WTC11 (cell line): ENCODE measurements at regions not wholly inside any gene's neighbourhood (a gene's known extent, or its start where the extent isn't known, plus 50 kb on each side); places are given as distances from the start of the nearest gene placed in this dataset.

Experiments used
- ATAC-seq: fragments of 200-7000 bp; cut with Tn5 transposase; 2 replicates; pipeline ENCODE4 v1.10.0; 2021; ENCODE audit warnings: mild to moderate bottlenecking, moderate library complexity
- CTCF ChIA-PET: fragments of 300-600 bp; sonication (Branson Sonifier 250); formaldehyde crosslinking; loops from one replicate; lab custom pipeline; 2021; ENCODE audit warnings: antibody characterized with exemption; lab: Charles Lee
- POLR2A ChIA-PET: fragments of 350-600 bp; sonication (Branson Sonifier 250); formaldehyde crosslinking; loops from one replicate; lab custom pipeline; 2021; ENCODE audit warnings: antibody characterized with exemption; lab: Charles Lee
- DNase-seq: peaks from one replicate; pipeline ENCODE4 v3.0.0; 2021; ENCODE audit warnings: low spot score
- H3K27ac Mint-ChIP-seq: 2 replicates; pipeline ENCODE4 v1.8.0; 2021; ENCODE audit warnings: mixed read lengths
- H3K27me3 Mint-ChIP-seq: 2 replicates; pipeline ENCODE4 v1.8.0; 2021; ENCODE audit warnings: low read depth, mild to moderate bottlenecking, moderate library complexity, mixed read lengths
- H3K36me3 Mint-ChIP-seq: 2 replicates; pipeline ENCODE4 v1.8.0; 2021; ENCODE audit warnings: mixed read lengths
- H3K4me1 Mint-ChIP-seq: 2 replicates; pipeline ENCODE4 v1.8.0; 2022; ENCODE audit warnings: mixed read lengths
- H3K4me3 Mint-ChIP-seq: 2 replicates; pipeline ENCODE4 v1.8.0; 2021; ENCODE audit warnings: mild to moderate bottlenecking, moderate library complexity, mixed read lengths
- H3K9me3 Mint-ChIP-seq: 2 replicates; pipeline ENCODE4 v1.8.0; 2021; ENCODE audit warnings: mixed read lengths
- ATF1 ChIP-seq: sonication (generic); formaldehyde crosslinking; IDR thresholded peaks from 2 replicates; pipeline ENCODE4 v1.8.1; 2023; ENCODE audit warnings: mild to moderate bottlenecking, moderate library complexity, missing genetic modification reagents
- CREM ChIP-seq: sonication (generic); formaldehyde crosslinking; IDR thresholded peaks from 2 replicates; pipeline ENCODE4 v1.8.1; 2022; ENCODE audit warnings: mild to moderate bottlenecking, missing genetic modification reagents, moderate library complexity
- FOXP1 ChIP-seq: sonication (generic); formaldehyde crosslinking; IDR thresholded peaks from 2 replicates; pipeline ENCODE4 v1.8.0; 2022; ENCODE audit warnings: missing genetic modification reagents, mild to moderate bottlenecking, moderate library complexity, borderline replicate concordance
- GTF2I ChIP-seq: fragments of 250-450 bp; sonication (Bioruptor Pico); conservative IDR thresholded peaks from 2 replicates; pipeline ENCODE4 v1.4.0; 2021; ENCODE audit warnings: mild to moderate bottlenecking
- HMGA2 ChIP-seq: fragments of 250-450 bp; sonication (Bioruptor Pico); IDR thresholded peaks from 2 replicates; pipeline ENCODE4 v1.4.0; 2021; ENCODE audit warnings: mild to moderate bottlenecking, moderate library complexity
- JAZF1 ChIP-seq: fragments of 250-450 bp; sonication (Bioruptor Pico); IDR thresholded peaks from 2 replicates; pipeline ENCODE4 v1.9.0; 2021; ENCODE audit warnings: moderate library complexity, mild to moderate bottlenecking, inconsistent platforms
- NFE2L1 ChIP-seq: sonication (generic); formaldehyde crosslinking; IDR thresholded peaks from 2 replicates; pipeline ENCODE4 v1.8.1; 2023; ENCODE audit warnings: missing genetic modification reagents
- SMAD4 ChIP-seq: sonication (generic); formaldehyde crosslinking; IDR thresholded peaks from 2 replicates; pipeline ENCODE4 v1.8.0; 2022; ENCODE audit warnings: mild to moderate bottlenecking, missing genetic modification reagents
- SOX15 ChIP-seq: fragments of 250-450 bp; sonication (Bioruptor Pico); IDR thresholded peaks from 2 replicates; pipeline ENCODE4 v1.9.0; 2021; ENCODE audit warnings: mild to moderate bottlenecking
- TEAD1 ChIP-seq: sonication (generic); formaldehyde crosslinking; IDR thresholded peaks from 2 replicates; pipeline ENCODE4 v1.8.0; 2022; ENCODE audit warnings: mild to moderate bottlenecking, missing genetic modification reagents
- TEAD4 ChIP-seq: sonication (generic); formaldehyde crosslinking; IDR thresholded peaks from 2 replicates; pipeline ENCODE4 v1.8.0; 2022; ENCODE audit warnings: mild to moderate bottlenecking, missing genetic modification reagents
- TP53 ChIP-seq: sonication (generic); formaldehyde crosslinking; IDR thresholded peaks from 2 replicates; pipeline ENCODE4 v1.8.1; 2023; ENCODE audit warnings: mild to moderate bottlenecking, missing genetic modification reagents
- ZNF671 ChIP-seq: fragments of 250-450 bp; sonication (Bioruptor Pico); IDR thresholded peaks from 2 replicates; pipeline ENCODE4 v1.8.0; 2021; ENCODE audit warnings: mild to moderate bottlenecking
- TF ChIP-seq, protein P1 (sequence below): sonication (generic); formaldehyde crosslinking; IDR thresholded peaks from 2 replicates; pipeline ENCODE4 v1.8.0; 2022; ENCODE audit warnings: missing genetic modification reagents
- TF ChIP-seq, protein P2 (sequence below): sonication (generic); formaldehyde crosslinking; IDR thresholded peaks from 2 replicates; pipeline ENCODE4 v1.8.1; 2022; ENCODE audit warnings: missing genetic modification reagents, borderline replicate concordance
- TF ChIP-seq, protein P3 (sequence below): sonication (generic); formaldehyde crosslinking; IDR thresholded peaks from 2 replicates; pipeline ENCODE4 v1.8.1; 2023; ENCODE audit warnings: mild to moderate bottlenecking, missing genetic modification reagents, moderate library complexity
- TF ChIP-seq, protein P4 (sequence below): sonication (generic); formaldehyde crosslinking; IDR thresholded peaks from 2 replicates; pipeline ENCODE4 v1.8.1; 2022; ENCODE audit warnings: mild to moderate bottlenecking, missing genetic modification reagents, moderate library complexity, borderline replicate concordance
- TF ChIP-seq, protein P5 (sequence below): sonication (generic); formaldehyde crosslinking; IDR thresholded peaks from 2 replicates; pipeline ENCODE4 v1.8.0; 2023; ENCODE audit warnings: missing genetic modification reagents, mild to moderate bottlenecking, borderline replicate concordance

DNA sequence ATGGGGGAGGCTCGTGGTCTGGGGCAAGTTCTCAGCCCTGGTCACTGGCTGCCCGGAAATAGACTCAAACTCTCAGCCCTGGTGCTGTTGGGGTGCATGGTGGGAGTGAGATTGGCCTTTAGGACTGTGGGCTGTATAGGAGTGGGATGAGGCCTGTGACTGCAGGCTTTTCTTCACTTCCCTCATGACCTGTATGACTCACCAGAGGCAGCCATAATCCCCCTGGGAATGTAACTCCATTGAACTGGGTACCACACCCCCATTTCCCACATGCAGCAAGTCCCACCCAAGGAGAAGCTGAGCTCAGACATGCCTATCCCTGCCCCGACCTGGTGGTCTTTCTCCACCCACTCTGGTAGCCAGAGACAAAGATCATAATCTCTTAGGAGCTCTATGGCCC is 177.7 kb upstream of the OSR1 start (continued):
- TF ChIP-seq, protein P1, sequence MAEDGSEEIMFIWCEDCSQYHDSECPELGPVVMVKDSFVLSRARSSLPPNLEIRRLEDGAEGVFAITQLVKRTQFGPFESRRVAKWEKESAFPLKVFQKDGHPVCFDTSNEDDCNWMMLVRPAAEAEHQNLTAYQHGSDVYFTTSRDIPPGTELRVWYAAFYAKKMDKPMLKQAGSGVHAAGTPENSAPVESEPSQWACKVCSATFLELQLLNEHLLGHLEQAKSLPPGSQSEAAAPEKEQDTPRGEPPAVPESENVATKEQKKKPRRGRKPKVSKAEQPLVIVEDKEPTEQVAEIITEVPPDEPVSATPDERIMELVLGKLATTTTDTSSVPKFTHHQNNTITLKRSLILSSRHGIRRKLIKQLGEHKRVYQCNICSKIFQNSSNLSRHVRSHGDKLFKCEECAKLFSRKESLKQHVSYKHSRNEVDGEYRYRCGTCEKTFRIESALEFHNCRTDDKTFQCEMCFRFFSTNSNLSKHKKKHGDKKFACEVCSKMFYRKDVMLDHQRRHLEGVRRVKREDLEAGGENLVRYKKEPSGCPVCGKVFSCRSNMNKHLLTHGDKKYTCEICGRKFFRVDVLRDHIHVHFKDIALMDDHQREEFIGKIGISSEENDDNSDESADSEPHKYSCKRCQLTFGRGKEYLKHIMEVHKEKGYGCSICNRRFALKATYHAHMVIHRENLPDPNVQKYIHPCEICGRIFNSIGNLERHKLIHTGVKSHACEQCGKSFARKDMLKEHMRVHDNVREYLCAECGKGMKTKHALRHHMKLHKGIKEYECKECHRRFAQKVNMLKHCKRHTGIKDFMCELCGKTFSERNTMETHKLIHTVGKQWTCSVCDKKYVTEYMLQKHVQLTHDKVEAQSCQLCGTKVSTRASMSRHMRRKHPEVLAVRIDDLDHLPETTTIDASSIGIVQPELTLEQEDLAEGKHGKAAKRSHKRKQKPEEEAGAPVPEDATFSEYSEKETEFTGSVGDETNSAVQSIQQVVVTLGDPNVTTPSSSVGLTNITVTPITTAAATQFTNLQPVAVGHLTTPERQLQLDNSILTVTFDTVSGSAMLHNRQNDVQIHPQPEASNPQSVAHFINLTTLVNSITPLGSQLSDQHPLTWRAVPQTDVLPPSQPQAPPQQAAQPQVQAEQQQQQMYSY (CRISPR knock-in tag) = no peak
- TF ChIP-seq, protein P2, sequence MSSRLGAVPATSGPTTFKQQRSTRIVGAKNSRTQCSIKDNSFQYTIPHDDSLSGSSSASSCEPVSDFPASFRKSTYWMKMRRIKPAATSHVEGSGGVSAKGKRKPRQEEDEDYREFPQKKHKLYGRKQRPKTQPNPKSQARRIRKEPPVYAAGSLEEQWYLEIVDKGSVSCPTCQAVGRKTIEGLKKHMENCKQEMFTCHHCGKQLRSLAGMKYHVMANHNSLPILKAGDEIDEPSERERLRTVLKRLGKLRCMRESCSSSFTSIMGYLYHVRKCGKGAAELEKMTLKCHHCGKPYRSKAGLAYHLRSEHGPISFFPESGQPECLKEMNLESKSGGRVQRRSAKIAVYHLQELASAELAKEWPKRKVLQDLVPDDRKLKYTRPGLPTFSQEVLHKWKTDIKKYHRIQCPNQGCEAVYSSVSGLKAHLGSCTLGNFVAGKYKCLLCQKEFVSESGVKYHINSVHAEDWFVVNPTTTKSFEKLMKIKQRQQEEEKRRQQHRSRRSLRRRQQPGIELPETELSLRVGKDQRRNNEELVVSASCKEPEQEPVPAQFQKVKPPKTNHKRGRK (CRISPR knock-in tag) = no peak

DNA sequence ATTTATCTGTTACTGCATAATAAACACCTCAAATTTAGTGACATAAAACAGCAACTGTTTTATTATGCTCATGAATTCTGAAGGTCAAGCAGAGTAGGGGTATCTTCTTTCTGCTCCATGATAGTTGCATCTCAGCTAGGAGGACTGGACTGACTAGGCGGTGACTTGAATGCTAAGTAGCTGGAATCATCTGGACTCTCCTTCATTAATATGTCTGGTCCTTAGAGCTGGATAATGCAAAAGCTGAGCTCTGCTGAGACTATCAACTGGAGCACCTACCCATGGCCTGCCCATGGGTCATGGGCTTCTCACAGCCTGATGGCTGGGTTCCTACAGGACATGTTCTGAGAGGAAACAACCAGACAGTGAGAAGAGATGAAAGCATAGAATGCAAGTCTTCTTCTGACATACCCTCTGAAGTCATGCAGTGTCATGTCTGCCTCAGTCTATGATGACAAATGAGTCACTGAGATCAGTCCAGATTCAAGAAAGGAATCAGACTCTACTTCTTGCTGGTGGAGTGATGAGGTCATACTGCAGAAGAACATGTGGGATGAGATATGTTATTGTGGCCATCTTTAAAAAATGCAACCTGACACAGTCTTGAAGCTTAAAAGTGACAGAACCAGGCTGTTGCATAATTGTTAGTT is 174.2 kb upstream of the OSR1 start:
- ATAC-seq (no peak), DNase-seq (no peak)
- H3K27me3 Mint-ChIP-seq = no peaks in the 10 kb centered on the region; the same call in 1 of the 2 replicates
- CTCF ChIA-PET = no interaction called here
- TF ChIP-seq SOX15 (CRISPR knock-in tag) (no peak), TP53 (CRISPR knock-in tag) (no peak), ATF1 (CRISPR knock-in tag) (no peak), GTF2I (CRISPR knock-in tag) (no peak), TEAD1 (CRISPR knock-in tag) (no peak), CREM (CRISPR knock-in tag) (no peak), ZNF671 (CRISPR knock-in tag) (no peak), TEAD4 (CRISPR knock-in tag) (no peak), SMAD4 (CRISPR knock-in tag) (no peak), FOXP1 (no peak), JAZF1 (CRISPR knock-in tag) (no peak), NFE2L1 (CRISPR knock-in tag) (no peak), HMGA2 (CRISPR knock-in tag) (no peak)
- TF ChIP-seq, protein P1 (CRISPR knock-in tag) = no peak
- TF ChIP-seq, protein P3, sequence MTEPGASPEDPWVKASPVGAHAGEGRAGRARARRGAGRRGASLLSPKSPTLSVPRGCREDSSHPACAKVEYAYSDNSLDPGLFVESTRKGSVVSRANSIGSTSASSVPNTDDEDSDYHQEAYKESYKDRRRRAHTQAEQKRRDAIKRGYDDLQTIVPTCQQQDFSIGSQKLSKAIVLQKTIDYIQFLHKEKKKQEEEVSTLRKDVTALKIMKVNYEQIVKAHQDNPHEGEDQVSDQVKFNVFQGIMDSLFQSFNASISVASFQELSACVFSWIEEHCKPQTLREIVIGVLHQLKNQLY (CRISPR knock-in tag) = no peak
- TF ChIP-seq, protein P4, sequence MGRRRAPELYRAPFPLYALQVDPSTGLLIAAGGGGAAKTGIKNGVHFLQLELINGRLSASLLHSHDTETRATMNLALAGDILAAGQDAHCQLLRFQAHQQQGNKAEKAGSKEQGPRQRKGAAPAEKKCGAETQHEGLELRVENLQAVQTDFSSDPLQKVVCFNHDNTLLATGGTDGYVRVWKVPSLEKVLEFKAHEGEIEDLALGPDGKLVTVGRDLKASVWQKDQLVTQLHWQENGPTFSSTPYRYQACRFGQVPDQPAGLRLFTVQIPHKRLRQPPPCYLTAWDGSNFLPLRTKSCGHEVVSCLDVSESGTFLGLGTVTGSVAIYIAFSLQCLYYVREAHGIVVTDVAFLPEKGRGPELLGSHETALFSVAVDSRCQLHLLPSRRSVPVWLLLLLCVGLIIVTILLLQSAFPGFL (CRISPR knock-in tag) = no peak
- TF ChIP-seq, protein P5, sequence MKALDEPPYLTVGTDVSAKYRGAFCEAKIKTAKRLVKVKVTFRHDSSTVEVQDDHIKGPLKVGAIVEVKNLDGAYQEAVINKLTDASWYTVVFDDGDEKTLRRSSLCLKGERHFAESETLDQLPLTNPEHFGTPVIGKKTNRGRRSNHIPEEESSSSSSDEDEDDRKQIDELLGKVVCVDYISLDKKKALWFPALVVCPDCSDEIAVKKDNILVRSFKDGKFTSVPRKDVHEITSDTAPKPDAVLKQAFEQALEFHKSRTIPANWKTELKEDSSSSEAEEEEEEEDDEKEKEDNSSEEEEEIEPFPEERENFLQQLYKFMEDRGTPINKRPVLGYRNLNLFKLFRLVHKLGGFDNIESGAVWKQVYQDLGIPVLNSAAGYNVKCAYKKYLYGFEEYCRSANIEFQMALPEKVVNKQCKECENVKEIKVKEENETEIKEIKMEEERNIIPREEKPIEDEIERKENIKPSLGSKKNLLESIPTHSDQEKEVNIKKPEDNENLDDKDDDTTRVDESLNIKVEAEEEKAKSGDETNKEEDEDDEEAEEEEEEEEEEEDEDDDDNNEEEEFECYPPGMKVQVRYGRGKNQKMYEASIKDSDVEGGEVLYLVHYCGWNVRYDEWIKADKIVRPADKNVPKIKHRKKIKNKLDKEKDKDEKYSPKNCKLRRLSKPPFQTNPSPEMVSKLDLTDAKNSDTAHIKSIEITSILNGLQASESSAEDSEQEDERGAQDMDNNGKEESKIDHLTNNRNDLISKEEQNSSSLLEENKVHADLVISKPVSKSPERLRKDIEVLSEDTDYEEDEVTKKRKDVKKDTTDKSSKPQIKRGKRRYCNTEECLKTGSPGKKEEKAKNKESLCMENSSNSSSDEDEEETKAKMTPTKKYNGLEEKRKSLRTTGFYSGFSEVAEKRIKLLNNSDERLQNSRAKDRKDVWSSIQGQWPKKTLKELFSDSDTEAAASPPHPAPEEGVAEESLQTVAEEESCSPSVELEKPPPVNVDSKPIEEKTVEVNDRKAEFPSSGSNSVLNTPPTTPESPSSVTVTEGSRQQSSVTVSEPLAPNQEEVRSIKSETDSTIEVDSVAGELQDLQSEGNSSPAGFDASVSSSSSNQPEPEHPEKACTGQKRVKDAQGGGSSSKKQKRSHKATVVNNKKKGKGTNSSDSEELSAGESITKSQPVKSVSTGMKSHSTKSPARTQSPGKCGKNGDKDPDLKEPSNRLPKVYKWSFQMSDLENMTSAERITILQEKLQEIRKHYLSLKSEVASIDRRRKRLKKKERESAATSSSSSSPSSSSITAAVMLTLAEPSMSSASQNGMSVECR (CRISPR knock-in tag) = no peak
- H3K4me1 Mint-ChIP-seq = peaks cover 4% of the 10 kb centered on the region; the same call in 1 of the 2 replicates
- no peaks in the 10 kb centered on the region for H3K9me3 Mint-ChIP-seq
- H3K36me3 Mint-ChIP-seq = no peaks in the 10 kb centered on the region
- POLR2A ChIA-PET = no interaction called here
- no peak overlapping the region for H3K4me3 Mint-ChIP-seq
- no peak overlapping the region for H3K27ac Mint-ChIP-seq
